ENCODE measurements at regions not wholly inside any gene's neighbourhood (a gene's known extent, or its start where the extent isn't known, plus 50 kb on each side); places are given as distances from the start of the nearest gene placed in this dataset.
A peak's percentile ranks its signal among the peaks of the same experiment; 100 is the strongest.

DNA sequence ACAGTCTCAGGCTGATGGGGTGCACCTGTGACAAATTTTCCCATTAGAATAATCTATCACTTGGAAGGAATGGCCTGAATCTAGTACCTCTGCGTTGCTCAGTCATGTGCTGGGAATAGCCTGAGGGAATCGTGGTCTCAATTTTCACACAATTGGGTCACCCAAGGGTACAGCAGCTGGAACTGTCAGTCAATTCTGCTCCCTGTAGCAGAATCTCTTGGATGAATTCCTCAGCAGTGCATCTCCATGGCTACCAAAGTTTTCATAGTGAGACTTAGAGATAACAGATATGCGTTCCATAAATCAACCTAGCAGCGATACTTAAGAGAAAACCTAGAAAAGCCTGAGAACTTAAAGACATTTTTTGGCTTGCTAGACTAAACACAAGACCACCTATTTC lies 288.7 kb upstream of the CTSO start:
- DNase-seq: peak in 1 of 3 donors; percentile 39

DNA sequence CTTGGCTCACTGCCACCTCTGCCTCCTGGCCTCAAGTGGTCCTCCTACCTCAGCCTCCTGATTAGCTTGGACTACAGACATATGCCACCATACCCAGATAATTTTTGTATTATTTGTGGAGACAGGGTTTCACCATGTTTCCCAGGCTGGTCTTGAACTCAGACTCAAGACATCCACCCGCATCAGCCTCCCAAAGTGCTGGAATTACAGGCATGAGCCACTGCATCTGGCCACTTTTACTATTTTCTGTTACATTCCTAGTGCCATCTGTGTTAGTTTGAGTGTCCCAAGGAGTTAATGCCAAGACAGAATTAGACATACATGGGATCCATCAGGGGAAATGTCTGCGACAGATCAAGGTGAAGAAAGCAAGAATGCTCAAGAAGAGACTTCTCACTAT lies 288.2 kb upstream of the CTSO start:
- no peak for DNase-seq

- DNase-seq: no peak
Measured at GRCh38 chr4:156238171-156238570, 284.5 kb upstream of the CTSO start.

- no peak for DNase-seq
Measured at GRCh38 chr4:156237231-156237630, 283.6 kb upstream of the CTSO start.

DNA sequence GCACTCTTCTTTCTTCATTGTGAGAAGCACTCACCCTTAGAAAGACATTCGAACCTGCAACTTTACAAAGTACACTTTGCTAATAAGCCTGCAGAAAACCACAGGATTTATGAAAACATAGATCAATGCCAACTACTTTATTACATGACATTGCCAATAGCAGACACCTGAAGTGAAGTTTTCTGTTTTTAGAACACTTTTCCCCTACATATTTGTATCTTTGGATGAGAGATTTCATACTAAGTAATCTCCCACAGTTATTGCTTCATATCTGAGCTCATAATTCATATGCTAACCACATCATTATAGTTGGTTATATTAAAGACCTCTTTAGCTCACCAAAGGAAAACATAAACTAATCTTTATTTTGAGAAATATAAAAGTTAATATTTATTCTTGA lies 276.5 kb upstream of the CTSO start:
- no peak for DNase-seq

GRCh38 chr4:156228676-156229075 lies 275.0 kb upstream of the CTSO start:
- no peak for DNase-seq

- no peak for DNase-seq
Measured at GRCh38 chr4:156227321-156227720, 273.7 kb upstream of the CTSO start.

GRCh38 chr4:156223985-156224384 lies 270.3 kb upstream of the CTSO start:
- no peak for DNase-seq

GRCh38 chr4:156217236-156217635 lies 263.6 kb upstream of the CTSO start:
- peak in 2 of 3 donors; percentile 4 to 35 for DNase-seq

- no peak for DNase-seq
Measured at GRCh38 chr4:156201050-156201449, 247.4 kb upstream of the CTSO start.

DNA sequence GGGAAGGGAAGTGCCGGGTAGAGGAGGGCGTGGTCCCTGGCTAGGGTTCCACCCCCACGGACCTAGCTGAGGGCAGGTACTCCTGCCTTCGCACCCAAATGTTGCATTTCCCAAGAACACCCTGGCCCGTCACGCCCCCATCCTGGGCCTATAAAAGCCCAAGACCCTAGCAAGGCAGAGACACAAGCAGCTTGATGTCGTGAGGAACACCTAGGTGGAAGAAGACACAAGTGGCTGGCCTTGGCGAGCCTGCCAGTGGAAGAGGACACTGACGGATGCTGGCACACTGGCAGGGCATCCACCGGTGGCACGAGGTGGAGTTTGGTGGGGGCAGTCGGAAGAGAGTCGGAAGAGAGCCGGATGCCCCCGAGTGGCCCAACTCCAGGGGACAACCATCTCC lies 244.8 kb upstream of the CTSO start:
- no peak for DNase-seq

GRCh38 chr4:156197216-156197615 lies 243.6 kb upstream of the CTSO start:
- DNase-seq: no peak

DNA sequence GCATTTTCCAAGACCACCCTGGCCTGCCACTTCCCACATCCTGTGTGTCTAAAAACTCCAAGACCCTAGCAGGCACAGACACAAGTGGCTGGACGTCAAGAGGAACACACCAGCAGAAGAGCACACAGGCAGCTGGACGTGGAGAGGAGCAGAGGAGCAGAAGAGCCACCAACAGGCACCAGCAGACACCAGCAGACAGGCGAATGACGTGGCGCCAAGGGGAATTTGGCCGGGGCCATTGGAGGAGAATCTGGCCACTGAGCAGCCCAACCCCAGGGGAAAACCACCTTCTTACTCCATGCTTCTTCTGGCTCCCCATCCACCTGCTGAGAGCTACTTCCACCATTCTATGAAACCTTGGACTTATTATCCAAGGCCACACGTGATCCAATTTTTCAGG lies 243.1 kb upstream of the CTSO start:
- DNase-seq: no peak

GRCh38 chr4:156195914-156196313 lies 242.2 kb upstream of the CTSO start:
- DNase-seq: no peak

GRCh38 chr4:156194896-156195295 lies 241.2 kb upstream of the CTSO start:
- DNase-seq: no peak

DNA sequence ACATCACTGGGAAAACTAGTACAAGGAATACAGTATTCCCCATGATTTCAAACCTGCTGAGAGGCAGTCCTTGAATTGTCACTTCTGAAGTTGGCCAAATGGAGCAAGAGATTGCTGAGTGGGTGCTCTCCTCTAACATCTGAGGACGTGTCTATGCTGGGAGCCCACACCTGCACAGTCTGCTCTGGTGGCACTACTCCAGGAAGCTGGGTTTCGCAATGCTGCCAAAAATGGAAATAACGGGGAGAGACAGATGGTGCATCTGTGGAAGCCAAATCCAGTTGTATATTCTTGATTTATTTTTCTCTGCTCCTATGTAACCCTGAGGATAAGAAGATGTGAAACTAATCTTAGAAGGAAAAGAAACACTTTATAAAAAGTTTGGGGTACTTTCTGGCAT lies 240.1 kb upstream of the CTSO start:
- DNase-seq: peak; percentile 46 to 80 (median 51)

- DNase-seq: peak in 1 of 3 donors; percentile 51
Measured at GRCh38 chr4:156193106-156193505, 239.4 kb upstream of the CTSO start.

DNA sequence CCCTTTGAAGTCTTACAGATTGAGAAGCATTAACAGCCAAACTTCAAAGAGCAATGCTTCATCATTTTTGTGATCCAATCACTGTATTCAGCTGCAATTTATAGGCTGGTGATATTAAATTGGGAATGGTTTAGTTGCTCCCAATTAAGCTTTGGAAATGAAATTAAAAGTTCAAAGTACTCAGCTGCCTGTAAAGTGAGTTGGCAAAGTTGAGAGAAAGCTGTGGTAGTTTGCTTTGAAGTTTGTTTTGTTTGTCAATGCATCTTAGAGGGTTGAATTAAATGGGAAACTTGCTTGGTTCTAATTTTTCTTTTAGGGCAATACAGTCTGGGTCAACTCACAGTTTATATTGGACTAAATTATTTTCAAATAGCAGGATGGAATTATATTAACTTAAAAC lies 238.4 kb upstream of the CTSO start:
- no peak for DNase-seq

DNA sequence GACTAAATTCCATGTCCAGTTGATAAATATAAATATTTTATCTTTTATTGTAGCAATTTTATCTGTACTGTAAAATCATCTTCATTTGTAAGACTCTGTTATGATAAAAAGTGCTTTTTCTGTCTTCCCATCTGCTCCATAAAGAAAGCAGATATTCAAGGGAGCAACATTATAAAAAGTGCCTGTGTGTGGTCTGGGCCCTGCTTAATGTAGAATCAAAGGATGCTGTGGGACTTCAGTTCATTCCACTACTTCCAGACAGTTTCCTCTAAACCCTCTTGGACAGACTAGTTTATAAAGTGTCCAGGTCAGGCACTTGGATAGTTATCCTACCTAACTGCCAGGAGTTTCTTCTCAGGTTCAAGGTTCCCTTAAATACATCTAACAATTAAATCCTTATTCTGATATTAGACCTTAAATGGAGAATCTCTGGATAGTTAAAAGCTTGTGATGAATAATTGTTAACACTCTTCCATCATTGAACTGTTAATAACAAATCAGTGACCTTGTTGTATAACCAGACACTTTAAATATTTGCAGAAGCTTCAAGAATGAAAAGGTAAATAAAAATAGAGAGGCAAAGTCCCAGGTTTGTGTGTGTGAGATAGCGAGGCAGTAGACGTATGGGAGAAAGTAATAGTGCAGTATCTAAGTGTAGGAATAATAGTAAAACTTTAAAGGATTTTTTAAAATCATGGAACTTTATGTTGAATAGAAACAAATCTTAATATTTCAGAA lies 237.5 kb upstream of the CTSO start:
- DNase-seq: peak in 1 of 3 donors; percentile 18

- DNase-seq: peak in 2 of 3 donors; percentile 45 to 54
Measured at GRCh38 chr4:156190615-156191014, 236.9 kb upstream of the CTSO start.

DNA sequence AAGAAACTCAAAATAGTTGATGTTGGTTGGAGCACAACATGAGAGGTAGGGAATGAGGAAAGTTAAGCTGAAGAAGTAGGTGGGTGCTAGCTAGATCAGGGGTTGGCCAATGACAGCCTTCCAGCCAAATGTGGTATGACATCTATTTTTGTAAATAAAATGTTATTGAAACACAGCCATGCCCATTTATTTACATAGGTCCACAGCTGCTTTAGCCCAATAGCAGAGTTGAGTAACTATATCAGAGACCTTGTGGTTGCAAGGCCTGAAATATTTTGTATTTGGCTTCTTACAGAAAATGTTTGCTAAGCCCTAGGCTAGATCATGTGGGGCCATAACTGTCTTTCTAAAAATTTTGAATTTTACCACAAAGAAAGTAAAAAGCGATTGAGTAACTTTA lies 234.9 kb upstream of the CTSO start:
- no peak for DNase-seq

GRCh38 chr4:156186111-156186510 lies 232.4 kb upstream of the CTSO start:
- DNase-seq: peak in 1 of 3 donors; percentile 10

GRCh38 chr4:156185514-156186055 lies 231.9 kb upstream of the CTSO start:
- no peak for DNase-seq

DNA sequence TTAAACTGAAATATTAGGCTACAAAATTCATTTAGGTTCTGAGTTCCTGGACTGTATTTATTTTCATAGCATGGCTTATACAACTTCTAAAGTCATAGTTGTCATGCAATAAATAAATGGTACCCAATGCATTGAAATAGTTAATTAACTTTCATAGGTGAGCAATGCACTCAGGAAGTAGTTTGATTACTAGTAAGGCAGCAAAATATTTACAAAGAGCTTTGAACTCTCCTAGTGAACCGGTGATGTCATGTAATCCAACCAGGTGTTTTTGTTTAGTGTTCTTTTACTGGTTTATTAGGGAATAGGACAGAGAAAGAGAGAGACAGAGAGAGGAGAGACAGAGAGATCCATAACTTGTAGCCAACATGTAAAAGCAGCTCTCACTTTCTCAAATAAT lies 228.6 kb upstream of the CTSO start:
- no peak for DNase-seq

Data from muscle of back (tissue), 3 donors.